ENCODE measurements at regions not wholly inside any gene's neighbourhood (a gene's known extent, or its start where the extent isn't known, plus 50 kb on each side); places are given as distances from the start of the nearest gene placed in this dataset.

DNA sequence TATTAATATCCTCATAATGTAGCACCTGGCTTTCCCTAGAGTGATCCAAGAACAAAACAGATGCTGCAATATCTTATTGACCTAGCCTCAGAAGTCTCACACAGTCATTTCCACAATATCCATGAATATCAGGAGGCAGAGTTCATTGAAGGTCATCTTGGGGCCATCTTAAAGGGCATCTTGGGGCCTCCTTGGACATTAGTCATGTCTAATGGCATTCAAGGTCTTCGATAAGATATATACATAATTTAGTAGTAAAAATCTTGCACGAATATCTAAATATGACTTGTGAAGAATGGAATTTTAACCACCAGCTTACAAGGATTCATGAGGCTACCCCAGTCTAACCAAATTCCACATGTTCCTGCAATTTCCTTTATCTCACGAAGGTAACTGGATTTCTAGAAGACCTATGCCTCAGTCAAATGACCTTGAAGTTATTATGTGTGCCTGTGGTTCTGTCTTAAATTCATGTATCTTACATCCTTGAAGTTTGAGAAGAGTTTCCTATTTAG, 163.6 kb upstream of the SPEF2 start:
- TF ChIP-seq, protein P1, sequence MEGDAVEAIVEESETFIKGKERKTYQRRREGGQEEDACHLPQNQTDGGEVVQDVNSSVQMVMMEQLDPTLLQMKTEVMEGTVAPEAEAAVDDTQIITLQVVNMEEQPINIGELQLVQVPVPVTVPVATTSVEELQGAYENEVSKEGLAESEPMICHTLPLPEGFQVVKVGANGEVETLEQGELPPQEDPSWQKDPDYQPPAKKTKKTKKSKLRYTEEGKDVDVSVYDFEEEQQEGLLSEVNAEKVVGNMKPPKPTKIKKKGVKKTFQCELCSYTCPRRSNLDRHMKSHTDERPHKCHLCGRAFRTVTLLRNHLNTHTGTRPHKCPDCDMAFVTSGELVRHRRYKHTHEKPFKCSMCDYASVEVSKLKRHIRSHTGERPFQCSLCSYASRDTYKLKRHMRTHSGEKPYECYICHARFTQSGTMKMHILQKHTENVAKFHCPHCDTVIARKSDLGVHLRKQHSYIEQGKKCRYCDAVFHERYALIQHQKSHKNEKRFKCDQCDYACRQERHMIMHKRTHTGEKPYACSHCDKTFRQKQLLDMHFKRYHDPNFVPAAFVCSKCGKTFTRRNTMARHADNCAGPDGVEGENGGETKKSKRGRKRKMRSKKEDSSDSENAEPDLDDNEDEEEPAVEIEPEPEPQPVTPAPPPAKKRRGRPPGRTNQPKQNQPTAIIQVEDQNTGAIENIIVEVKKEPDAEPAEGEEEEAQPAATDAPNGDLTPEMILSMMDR (conservative IDR thresholded peaks at IDR 0.05): no peak

DNA sequence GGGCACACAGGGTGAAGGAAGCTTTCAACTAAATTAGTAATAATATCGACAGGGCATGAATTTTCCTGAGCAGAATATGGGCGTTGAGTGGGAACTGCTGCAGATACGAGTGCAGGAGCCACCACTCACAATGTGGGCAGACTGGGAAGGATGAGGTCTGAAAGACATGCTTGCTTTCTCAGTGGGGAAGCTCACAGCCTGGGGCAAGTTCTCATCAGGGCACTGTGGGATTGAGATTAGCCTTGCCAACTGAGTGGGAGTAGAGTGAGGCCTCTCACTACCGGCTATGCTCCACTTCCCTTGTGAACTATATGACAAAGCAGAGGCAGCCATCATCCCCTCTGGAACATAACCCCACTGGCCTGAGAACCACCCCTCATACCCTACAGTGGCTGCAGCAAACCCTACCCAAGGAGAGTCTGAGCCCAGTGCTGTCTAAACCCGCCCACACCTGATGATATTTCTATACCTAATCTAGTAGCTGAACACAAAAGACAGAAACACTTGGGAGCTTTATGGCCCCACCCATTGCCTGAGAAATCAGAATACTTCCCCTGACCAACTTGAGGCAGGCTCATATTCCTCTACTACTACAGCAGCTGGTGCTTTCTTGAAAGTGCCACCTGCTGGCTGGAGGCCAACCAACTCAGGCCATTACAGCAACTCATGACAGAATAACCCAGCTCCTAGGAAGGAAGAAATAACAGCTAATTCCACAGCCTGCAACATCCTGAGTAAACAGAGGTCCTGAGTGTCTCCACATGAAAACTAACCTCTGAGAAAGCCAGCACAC, 173.7 kb upstream of the SPEF2 start:
- no peak overlapping the region for H3K27ac ChIP-seq
- TF ChIP-seq, protein P1 (conservative IDR thresholded peaks at IDR 0.05): no peak

More for the DNA sequence above, 163.6 kb upstream of the SPEF2 start:
- no peak overlapping the region for H3K27ac ChIP-seq

DNA sequence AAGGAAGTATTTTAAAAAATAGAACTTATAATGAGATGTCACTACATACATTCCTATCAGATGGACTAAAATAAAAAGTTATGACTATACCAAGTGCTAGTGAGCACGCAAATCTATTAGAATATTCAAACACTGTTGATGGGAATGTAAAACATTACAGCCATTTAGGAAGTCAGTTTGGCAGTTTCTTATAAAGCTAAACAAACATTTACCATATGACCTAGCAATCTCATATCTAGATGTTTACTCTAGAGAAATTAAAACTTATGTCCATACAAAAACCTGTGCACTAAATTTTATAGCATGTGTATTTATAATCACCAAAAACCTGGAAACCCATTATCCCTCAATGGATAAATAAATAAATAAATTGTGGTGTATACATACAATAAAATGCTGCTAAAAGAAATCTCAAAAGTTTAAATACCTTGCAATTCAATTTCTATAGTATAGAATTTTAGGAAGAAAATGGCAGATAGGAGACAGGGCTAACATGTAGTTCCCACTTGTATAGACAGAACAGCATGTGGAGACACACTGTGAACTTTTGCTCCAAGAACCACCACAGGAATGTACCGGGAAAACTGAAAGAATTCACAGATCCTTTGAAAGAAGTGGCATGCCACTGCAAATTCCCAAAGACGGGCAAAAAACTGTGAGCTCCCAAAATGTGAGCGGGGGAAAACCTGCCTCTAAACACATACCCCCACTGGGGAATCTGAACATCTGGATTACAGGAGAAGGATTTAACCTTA, 174.6 kb upstream of the SPEF2 start:
- H3K27ac ChIP-seq: no peak overlapping the region

DNA sequence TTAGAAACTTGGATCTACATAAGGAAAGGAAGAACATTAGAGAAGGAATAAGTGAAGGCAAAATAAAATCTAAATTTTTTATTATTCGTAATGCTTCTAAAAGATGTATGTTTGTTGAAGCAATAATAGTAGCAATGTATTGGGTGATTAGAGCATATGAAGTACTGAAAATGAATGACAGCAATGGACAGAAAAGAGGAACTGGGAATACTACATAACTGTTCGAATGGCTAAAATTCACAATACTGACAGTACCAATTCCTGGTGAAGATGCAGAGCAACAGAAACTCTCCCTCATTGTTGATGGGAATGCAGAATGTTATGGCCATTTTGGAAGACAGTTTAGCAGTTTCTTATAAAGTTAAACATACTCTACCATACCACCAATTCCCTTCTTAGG, 177.3 kb upstream of the SPEF2 start:
- TF ChIP-seq, protein P1 (conservative IDR thresholded peaks at IDR 0.05): no peak
- H3K27ac ChIP-seq: no peak overlapping the region

More for the DNA sequence above, 174.6 kb upstream of the SPEF2 start:
- TF ChIP-seq, protein P1 (conservative IDR thresholded peaks at IDR 0.05): no peak

DNA sequence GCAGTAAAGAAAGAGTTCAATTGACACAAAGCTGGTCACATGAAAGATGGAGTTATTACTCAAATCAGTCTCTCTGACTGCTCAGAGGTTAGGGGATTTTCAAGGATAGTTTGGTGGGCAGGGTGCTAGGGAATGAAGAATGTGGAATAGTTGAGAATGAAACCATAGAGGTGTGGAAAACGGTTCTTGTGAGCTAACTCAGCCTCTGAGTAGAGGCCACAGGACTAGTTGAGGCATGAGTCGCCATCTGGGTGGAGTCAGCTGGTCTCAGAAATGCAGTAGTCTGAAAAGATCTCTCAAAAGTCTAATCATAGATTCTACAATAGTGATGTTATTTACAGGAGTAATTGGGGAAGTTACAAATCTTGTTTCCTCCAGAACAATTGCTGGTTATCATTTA, 178.9 kb upstream of the SPEF2 start:
- TF ChIP-seq, protein P1 (conservative IDR thresholded peaks at IDR 0.05): no peak
- no peak overlapping the region for H3K27ac ChIP-seq

DNA sequence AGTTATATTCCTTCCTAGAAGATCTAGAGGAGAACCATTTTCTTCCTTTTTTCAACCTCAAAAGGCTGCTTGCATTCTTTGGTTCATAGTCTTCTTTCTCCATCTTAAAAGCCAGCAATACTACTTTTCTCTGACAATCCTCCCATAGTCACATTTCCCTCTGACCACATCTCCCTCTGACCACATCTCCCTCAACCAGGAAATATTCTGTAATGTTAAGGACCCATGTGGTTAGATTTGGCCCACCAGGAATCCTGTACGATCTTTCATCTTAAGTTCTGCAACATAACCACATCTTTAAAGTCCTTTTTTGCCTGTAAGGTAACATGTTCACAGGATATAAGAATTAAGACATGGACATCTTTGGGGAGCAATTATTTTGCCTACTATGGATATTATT, 179.4 kb upstream of the SPEF2 start:
- no peak overlapping the region for H3K27ac ChIP-seq
- TF ChIP-seq, protein P1 (conservative IDR thresholded peaks at IDR 0.05): no peak

DNA sequence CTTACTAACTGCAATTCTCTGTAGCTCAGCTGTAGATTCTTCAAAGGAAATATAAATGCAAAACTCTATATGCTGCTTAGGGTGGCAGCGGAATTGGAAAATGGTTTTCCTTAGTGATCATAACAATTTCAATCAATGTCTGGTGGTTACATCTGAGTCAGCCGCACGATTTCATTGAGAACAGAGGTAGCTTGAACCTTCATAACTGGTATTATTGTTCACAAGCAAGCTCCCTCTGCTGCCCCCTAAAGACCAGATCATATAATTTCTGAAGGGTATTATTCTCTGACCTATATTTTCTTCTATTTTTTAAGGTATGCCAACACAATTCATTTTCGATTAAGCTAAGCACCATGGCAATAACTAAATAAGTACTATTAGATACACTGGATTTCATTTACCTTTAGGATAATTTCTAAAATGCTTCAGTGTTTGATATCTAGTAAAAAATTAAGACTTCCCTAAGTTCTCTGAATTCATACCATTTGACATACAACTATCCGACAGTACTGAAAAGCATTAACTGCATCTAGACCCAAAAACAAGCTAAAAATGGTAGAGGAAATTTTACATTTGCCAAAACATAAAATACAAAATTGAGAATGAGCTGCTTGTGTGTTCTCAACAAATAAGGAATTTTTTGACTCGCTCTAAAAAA, 181.1 kb upstream of the SPEF2 start:
- no peak overlapping the region for H3K27ac ChIP-seq
- TF ChIP-seq, protein P1 (conservative IDR thresholded peaks at IDR 0.05): peak; percentile 82
